AG09319 (cell line): ENCODE measurements at regions not wholly inside any gene's neighbourhood (a gene's known extent, or its start where the extent isn't known, plus 50 kb on each side); places are given as distances from the start of the nearest gene placed in this dataset.

Source experiments
- DNase-seq: peaks from one replicate; pipeline ENCODE4 v3.0.0-alpha.2; 2010; ENCODE audit warnings: low read depth; ENCODE audit errors: extremely low read depth
- CTCF ChIP-seq: IDR thresholded peaks from 2 replicates; pipeline ENCODE4 v1.5.1; 2011; ENCODE audit warnings: low read depth, mild to moderate bottlenecking, inconsistent platforms, low read length, moderate library complexity

- no peak for DNase-seq
- no peak for TF ChIP-seq CTCF
Observed at GRCh38 chr2:221304916-221305315, 267.2 kb downstream of the EPHA4 start.

GRCh38 chr2:221308507-221309066 lies 263.5 kb downstream of the EPHA4 start:
- no peak for DNase-seq
- no peak for TF ChIP-seq CTCF

DNA sequence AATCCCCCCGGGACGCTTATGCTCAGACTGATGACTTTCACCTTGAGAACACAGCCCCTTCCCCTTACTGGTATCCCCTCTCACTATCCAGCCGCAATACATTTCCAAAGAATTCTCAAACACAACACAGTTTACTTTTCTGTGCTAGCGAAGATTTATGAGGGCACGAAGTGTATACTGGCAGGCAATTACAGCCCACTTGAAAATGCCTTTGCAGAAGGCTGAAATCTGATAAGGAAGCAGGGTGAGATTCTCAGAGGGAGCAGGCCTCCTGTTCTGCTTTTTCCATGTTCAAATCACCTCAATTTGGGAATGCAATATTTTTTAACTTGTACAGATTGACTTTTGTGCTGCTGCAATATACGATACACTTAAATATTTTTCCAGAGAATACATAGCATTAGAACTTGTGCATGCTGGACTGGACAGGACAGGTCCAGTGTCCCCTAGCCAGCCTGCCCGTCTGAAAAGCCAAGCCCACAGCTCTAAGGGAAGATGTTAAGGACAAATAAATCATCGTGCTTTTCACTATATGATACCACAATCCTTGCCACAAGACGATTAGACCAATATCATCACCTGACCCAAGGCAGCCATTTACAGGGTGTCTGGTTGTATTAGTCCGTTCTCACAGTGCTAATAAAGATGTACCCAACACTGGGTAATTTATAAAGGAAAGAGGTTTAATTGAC lies 262.1 kb downstream of the EPHA4 start:
- DNase-seq = no peak
- TF ChIP-seq CTCF = no peak

- no peak for DNase-seq
Observed at GRCh38 chr2:221310730-221311129, 261.4 kb downstream of the EPHA4 start.

DNA sequence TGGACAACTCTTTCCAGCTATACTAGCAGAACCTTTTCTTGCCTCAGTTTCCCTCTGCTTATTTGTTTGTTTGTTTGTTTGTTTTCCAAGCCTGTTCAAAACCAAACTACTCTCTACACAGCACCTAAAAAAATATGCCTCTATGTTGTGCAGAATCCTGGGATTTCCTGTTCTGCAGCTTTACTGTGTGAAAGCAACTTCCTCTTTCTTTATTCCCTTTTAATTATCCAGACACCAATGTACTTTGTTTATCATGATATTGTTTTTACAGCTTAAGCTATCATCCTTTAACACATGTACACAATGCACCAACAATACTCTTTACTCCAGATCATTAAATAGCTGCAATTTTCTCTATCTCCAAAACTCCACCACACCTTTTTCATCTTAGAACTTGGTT lies 259.5 kb downstream of the EPHA4 start:
- DNase-seq = no peak
- TF ChIP-seq CTCF = no peak

More at GRCh38 chr2:221310730-221311129, 261.4 kb downstream of the EPHA4 start:
- TF ChIP-seq CTCF = no peak

- TF ChIP-seq CTCF = no peak
Observed at GRCh38 chr2:221314786-221315185, 257.3 kb downstream of the EPHA4 start.

DNA sequence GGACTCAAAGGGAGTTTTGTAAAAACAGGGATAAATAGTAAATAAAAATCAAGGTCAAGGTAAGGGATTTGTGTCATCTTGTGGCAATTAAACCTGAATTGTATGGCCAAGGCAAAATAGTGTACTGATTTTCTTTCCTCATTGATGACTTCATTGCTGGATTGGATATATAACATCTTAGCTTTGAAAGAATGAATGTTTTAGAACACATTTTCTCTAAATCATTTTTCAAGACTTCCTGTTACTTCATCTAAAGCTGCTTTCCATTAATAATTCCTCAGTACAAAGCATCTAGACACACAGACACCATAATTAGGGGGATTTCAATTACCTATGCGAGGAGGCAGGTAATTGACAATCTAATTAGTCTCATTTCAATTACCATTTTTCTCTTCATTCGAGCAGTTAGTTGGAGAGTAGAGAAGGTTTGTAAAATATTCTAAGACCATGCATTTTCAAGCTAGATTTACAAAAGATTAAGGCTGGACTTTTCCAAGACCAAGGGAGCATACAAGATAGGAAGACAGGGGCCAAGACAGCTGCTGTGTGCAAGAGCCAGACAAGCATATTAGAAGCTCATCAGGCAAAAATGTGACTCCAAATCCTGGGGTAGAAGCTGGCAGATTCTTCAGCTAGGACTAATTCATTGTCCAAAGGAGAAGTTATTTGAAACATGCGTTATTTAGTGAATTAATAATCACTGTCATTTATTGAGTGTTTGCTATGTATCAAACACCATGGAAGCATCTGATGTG lies 253.6 kb downstream of the EPHA4 start:
- no peak for DNase-seq
- TF ChIP-seq CTCF = no peak

More at GRCh38 chr2:221314786-221315185, 257.3 kb downstream of the EPHA4 start:
- DNase-seq = no peak
